ENCODE measurements at regions not wholly inside any gene's neighbourhood (a gene's known extent, or its start where the extent isn't known, plus 50 kb on each side); places are given as distances from the start of the nearest gene placed in this dataset.

GRCh38 chr5:98497418-98497817, 276.0 kb upstream of the RGMB start:
- DNase-seq (ENCODE audit: extremely low read depth, insufficient read length) = no peak
- Histone ChIP-seq H3K27me3 (replicated peaks; ENCODE audit: control insufficient read depth, insufficient read depth, low read length) (no peaks in the 10 kb centered on the region), H3K36me3 (ENCODE audit: control insufficient read depth, insufficient read depth, low read length) (no peaks in the 10 kb centered on the region), H3K4me3 (replicated peaks; ENCODE audit: low read depth, low read length) (no peak overlapping the region)
- TF ChIP-seq, protein P1, sequence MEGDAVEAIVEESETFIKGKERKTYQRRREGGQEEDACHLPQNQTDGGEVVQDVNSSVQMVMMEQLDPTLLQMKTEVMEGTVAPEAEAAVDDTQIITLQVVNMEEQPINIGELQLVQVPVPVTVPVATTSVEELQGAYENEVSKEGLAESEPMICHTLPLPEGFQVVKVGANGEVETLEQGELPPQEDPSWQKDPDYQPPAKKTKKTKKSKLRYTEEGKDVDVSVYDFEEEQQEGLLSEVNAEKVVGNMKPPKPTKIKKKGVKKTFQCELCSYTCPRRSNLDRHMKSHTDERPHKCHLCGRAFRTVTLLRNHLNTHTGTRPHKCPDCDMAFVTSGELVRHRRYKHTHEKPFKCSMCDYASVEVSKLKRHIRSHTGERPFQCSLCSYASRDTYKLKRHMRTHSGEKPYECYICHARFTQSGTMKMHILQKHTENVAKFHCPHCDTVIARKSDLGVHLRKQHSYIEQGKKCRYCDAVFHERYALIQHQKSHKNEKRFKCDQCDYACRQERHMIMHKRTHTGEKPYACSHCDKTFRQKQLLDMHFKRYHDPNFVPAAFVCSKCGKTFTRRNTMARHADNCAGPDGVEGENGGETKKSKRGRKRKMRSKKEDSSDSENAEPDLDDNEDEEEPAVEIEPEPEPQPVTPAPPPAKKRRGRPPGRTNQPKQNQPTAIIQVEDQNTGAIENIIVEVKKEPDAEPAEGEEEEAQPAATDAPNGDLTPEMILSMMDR (IDR thresholded peaks at IDR 0.05; ENCODE audit: insufficient read depth, low read length, poor library complexity, severe bottlenecking) = no peak

- Histone ChIP-seq H3K4me3 (replicated peaks; ENCODE audit: low read depth, low read length) (no peak overlapping the region), H3K36me3 (ENCODE audit: control insufficient read depth, insufficient read depth, low read length) (no peaks in the 10 kb centered on the region), H3K27me3 (replicated peaks; ENCODE audit: control insufficient read depth, insufficient read depth, low read length) (no peaks in the 10 kb centered on the region)
- TF ChIP-seq, protein P1 (IDR thresholded peaks at IDR 0.05; ENCODE audit: insufficient read depth, low read length, poor library complexity, severe bottlenecking) = no peak
- no peak for DNase-seq (ENCODE audit: extremely low read depth, insufficient read length)
Measured at GRCh38 chr5:98498028-98498427, 275.4 kb upstream of the RGMB start.

DNA sequence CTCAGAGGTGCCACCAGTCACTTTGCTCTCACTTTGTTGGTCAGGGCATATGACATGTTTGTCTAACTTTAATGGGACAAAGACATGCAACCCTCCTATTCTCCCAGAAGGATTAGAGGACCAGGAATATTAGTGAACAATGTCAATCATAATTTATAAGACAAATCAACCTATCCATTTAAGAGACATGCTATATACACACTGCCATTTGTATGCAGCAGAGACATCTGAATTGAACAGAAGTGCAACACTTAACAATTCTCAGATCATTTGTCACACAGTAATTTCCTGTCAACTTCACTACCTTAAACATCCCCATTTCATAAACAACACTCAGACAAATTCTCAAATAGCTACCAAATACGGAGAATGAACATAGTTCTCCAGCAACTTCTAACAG, 273.6 kb upstream of the RGMB start:
- DNase-seq (ENCODE audit: extremely low read depth, insufficient read length) = no peak
- TF ChIP-seq, protein P1 (IDR thresholded peaks at IDR 0.05; ENCODE audit: insufficient read depth, low read length, poor library complexity, severe bottlenecking) = no peak
- Histone ChIP-seq H3K27me3 (replicated peaks; ENCODE audit: control insufficient read depth, insufficient read depth, low read length) (no peaks in the 10 kb centered on the region), H3K36me3 (ENCODE audit: control insufficient read depth, insufficient read depth, low read length) (no peaks in the 10 kb centered on the region), H3K4me3 (replicated peaks; ENCODE audit: low read depth, low read length) (no peak overlapping the region)

GRCh38 chr5:98500811-98501210, 272.7 kb upstream of the RGMB start:
- H3K4me3 ChIP-seq (replicated peaks; ENCODE audit: low read depth, low read length) = no peak overlapping the region
- TF ChIP-seq, protein P1 (IDR thresholded peaks at IDR 0.05; ENCODE audit: insufficient read depth, low read length, poor library complexity, severe bottlenecking) = no peak
- H3K27me3 ChIP-seq (replicated peaks; ENCODE audit: control insufficient read depth, insufficient read depth, low read length) = no peaks in the 10 kb centered on the region
- DNase-seq (ENCODE audit: extremely low read depth, insufficient read length) = no peak
- no peaks in the 10 kb centered on the region for H3K36me3 ChIP-seq (ENCODE audit: control insufficient read depth, insufficient read depth, low read length)

GRCh38 chr5:98503616-98504015, 269.8 kb upstream of the RGMB start:
- no peaks in the 10 kb centered on the region for H3K27me3 ChIP-seq (replicated peaks; ENCODE audit: control insufficient read depth, insufficient read depth, low read length)
- H3K4me3 ChIP-seq (replicated peaks; ENCODE audit: low read depth, low read length) = no peak overlapping the region
- TF ChIP-seq, protein P1 (IDR thresholded peaks at IDR 0.05; ENCODE audit: insufficient read depth, low read length, poor library complexity, severe bottlenecking) = no peak

GRCh38 chr5:98504505-98504904, 269.0 kb upstream of the RGMB start:
- TF ChIP-seq, protein P1 (IDR thresholded peaks at IDR 0.05; ENCODE audit: insufficient read depth, low read length, poor library complexity, severe bottlenecking) = no peak
- Histone ChIP-seq H3K27me3 (replicated peaks; ENCODE audit: control insufficient read depth, insufficient read depth, low read length) (no peaks in the 10 kb centered on the region), H3K36me3 (ENCODE audit: control insufficient read depth, insufficient read depth, low read length) (no peaks in the 10 kb centered on the region), H3K4me3 (replicated peaks; ENCODE audit: low read depth, low read length) (no peak overlapping the region)
- DNase-seq (ENCODE audit: extremely low read depth, insufficient read length) = no peak

More at GRCh38 chr5:98503616-98504015, 269.8 kb upstream of the RGMB start:
- DNase-seq (ENCODE audit: extremely low read depth, insufficient read length) = no peak
- H3K36me3 ChIP-seq (ENCODE audit: control insufficient read depth, insufficient read depth, low read length) = no peaks in the 10 kb centered on the region
